K562 (cell line): ENCODE measurements at regions not wholly inside any gene's neighbourhood (a gene's known extent, or its start where the extent isn't known, plus 50 kb on each side); places are given as distances from the start of the nearest gene placed in this dataset.

ENCODE experiments used
- ARHGAP35 ChIP-seq: fragments of 450-650 bp; IDR thresholded peaks from 2 replicates; pipeline ENCODE4 v1.6.1; 2018; ENCODE audit not compliant: partially characterized antibody
- BRD4 ChIP-seq: fragments of 200-600 bp; sonication (generic); IDR thresholded peaks from 2 replicates; pipeline ENCODE4 v1.6.1; 2017; ENCODE audit warnings: inconsistent platforms
- DMBX1 ChIP-seq: fragments of 250-450 bp; sonication (Bioruptor Pico); IDR thresholded peaks from 2 replicates; pipeline ENCODE4 v1.8.0; 2022; ENCODE audit warnings: inconsistent platforms, mild to moderate bottlenecking, moderate library complexity, borderline replicate concordance
- KAT8 ChIP-seq: fragments of 450-650 bp; IDR thresholded peaks from 2 replicates; pipeline ENCODE4 v1.6.1; 2016; ENCODE audit warnings: low read depth, mild to moderate bottlenecking
- MTF1 ChIP-seq: fragments of 250-450 bp; sonication (Bioruptor Pico); IDR thresholded peaks from 2 replicates; pipeline ENCODE4 v1.9.0; 2021; ENCODE audit warnings: moderate library complexity, mild to moderate bottlenecking, inconsistent platforms, borderline replicate concordance
- PML ChIP-seq: IDR thresholded peaks from 2 replicates; pipeline ENCODE4 v1.6.1; 2012; ENCODE audit warnings: low read length, inconsistent platforms
- RB1 ChIP-seq: fragments of 450-650 bp; IDR thresholded peaks from 2 replicates; pipeline ENCODE4 v1.6.1; 2017; ENCODE audit warnings: low read depth, mild to moderate bottlenecking
- SMARCA4 ChIP-seq: fragments of 450-650 bp; IDR thresholded peaks from 2 replicates; pipeline ENCODE4 v1.6.1; 2016
- SMARCC2 ChIP-seq: fragments of 450-650 bp; IDR thresholded peaks from 2 replicates; pipeline ENCODE4 v1.6.1; 2017; ENCODE audit warnings: antibody characterized with exemption, moderate library complexity, mild to moderate bottlenecking, low read depth
- YBX1 ChIP-seq: fragments of 450-650 bp; IDR thresholded peaks from 2 replicates; pipeline ENCODE4 v1.7.1; 2016; ENCODE audit warnings: mild to moderate bottlenecking
- ZBTB7A ChIP-seq: IDR thresholded peaks from 2 replicates; pipeline ENCODE4 v1.6.1; 2011; ENCODE audit warnings: low read depth, mild to moderate bottlenecking, low read length, moderate library complexity, borderline replicate concordance; ENCODE audit not compliant: control insufficient read depth
- ZNF146 ChIP-seq: IDR thresholded peaks from one replicate; pipeline ENCODE4 v1.6.1; 2018; ENCODE audit warnings: missing compliant biosample characterization; ENCODE audit not compliant: unreplicated experiment
- ZNF561 ChIP-seq: fragments of 450-650 bp; formaldehyde crosslinking; conservative IDR thresholded peaks from 2 replicates; pipeline ENCODE4 v1.4.0; 2020; ENCODE audit warnings: mild to moderate bottlenecking, moderate library complexity
- ZNF584 ChIP-seq: fragments of 200-800 bp; sonication (Bioruptor generic); IDR thresholded peaks from 2 replicates; pipeline ENCODE4 v1.6.1; 2016; ENCODE audit warnings: low read depth, mild to moderate bottlenecking, missing genetic modification characterization, missing compliant biosample characterization
- TF ChIP-seq, protein P1 (sequence below): fragments of 450-650 bp; IDR thresholded peaks from 2 replicates; pipeline ENCODE4 v1.6.1; 2016; ENCODE audit warnings: mild to moderate bottlenecking
- TF ChIP-seq, protein P2 (sequence below): fragments of 250-450 bp; sonication (Bioruptor Pico); IDR thresholded peaks from 2 replicates; pipeline ENCODE4 v1.8.0; 2022; ENCODE audit warnings: moderate library complexity, mild to moderate bottlenecking, inconsistent platforms
- TF ChIP-seq, protein P3 (sequence below), 2 experiments: fragments of 450-650 bp; IDR thresholded peaks; 2 replicates each; pipeline ENCODE4 v1.6.1; 2018; ENCODE audit warnings: mild to moderate bottlenecking in 2 of 2, low read depth in 1 of 2; ENCODE audit not compliant: partially characterized antibody in 2 of 2
- TF ChIP-seq, protein P4 (sequence below), 2 experiments: fragments of 250-450 bp in 1 of 2; fragments of 450-650 bp in 1 of 2; sonication (Bioruptor Pico) in 1 of 2; IDR thresholded peaks; 2 replicates each; pipeline versions ENCODE4 v1.6.1 to v1.8.0; 2016 to 2021; ENCODE audit warnings: mild to moderate bottlenecking in 2 of 2, moderate library complexity in 2 of 2, missing compliant biosample characterization in 1 of 2, missing genetic modification characterization in 1 of 2
- TF ChIP-seq, protein P5 (sequence below): fragments of 250-450 bp; sonication (Bioruptor Pico); IDR thresholded peaks from 2 replicates; pipeline ENCODE4 v1.9.0; 2021; ENCODE audit warnings: mild to moderate bottlenecking

DNA sequence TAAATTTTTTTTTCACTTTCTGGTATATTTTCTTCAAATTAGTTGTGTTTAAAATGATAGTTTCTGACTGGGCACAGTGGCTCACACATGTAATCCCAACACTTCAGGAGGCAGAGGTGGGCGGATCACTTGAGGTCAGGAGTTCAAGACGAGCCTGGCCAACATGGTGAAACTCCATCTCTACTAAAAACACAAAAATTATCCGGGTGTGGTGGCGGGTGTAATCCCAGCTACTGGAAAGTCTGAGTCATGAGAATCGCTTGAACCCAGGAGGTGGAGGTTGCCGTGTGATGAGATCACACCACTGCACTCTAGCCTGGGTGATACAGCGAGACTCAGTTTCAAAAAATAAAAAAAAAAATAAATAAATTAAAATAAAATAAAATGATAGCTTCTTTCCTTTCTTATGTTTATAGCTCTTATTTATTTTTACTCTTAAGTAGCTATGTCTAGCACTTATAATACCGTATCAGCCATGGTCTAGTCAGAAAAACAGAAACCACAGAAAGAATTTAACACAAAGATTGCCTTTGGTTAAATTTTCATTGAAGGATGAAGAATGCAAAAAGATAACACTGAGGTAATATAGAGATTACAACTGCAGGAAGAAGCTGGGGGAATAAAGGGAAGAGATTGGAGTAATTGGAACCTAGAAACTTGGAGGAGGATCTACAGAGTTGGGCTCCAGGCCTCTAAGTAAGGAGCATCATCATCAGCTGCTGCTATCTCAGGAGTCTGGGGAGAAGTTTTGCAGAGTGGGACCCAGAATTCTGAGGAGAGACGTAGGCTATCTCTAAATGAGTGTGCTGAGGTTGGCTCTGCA lies 54.7 kb upstream of the MBOAT2 start (continued):
- TF ChIP-seq, protein P1, sequence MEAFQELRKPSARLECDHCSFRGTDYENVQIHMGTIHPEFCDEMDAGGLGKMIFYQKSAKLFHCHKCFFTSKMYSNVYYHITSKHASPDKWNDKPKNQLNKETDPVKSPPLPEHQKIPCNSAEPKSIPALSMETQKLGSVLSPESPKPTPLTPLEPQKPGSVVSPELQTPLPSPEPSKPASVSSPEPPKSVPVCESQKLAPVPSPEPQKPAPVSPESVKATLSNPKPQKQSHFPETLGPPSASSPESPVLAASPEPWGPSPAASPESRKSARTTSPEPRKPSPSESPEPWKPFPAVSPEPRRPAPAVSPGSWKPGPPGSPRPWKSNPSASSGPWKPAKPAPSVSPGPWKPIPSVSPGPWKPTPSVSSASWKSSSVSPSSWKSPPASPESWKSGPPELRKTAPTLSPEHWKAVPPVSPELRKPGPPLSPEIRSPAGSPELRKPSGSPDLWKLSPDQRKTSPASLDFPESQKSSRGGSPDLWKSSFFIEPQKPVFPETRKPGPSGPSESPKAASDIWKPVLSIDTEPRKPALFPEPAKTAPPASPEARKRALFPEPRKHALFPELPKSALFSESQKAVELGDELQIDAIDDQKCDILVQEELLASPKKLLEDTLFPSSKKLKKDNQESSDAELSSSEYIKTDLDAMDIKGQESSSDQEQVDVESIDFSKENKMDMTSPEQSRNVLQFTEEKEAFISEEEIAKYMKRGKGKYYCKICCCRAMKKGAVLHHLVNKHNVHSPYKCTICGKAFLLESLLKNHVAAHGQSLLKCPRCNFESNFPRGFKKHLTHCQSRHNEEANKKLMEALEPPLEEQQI, result peak; percentile 40; the same call in 1 of the 2 replicates
- TF ChIP-seq ZNF561 (CRISPR knock-in tag) (no peak), MTF1 (CRISPR knock-in tag) (no peak), BRD4 (no peak), KAT8 (no peak), ZNF584 (CRISPR knock-in tag) (no peak), ARHGAP35 (no peak), RB1 (no peak), SMARCC2 (peak; percentile 79; the same call in 1 of the 2 replicates), DMBX1 (CRISPR knock-in tag) (no peak), PML (no peak), SMARCA4 (peak; percentile 84), ZBTB7A (no peak), YBX1 (no peak), ZNF146 (CRISPR knock-in tag) (no peak)
- TF ChIP-seq, protein P2, sequence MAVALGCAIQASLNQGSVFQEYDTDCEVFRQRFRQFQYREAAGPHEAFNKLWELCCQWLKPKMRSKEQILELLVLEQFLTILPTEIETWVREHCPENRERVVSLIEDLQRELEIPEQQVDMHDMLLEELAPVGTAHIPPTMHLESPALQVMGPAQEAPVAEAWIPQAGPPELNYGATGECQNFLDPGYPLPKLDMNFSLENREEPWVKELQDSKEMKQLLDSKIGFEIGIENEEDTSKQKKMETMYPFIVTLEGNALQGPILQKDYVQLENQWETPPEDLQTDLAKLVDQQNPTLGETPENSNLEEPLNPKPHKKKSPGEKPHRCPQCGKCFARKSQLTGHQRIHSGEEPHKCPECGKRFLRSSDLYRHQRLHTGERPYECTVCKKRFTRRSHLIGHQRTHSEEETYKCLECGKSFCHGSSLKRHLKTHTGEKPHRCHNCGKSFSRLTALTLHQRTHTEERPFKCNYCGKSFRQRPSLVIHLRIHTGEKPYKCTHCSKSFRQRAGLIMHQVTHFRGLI (CRISPR knock-in tag), result no peak
- TF ChIP-seq, protein P3, sequence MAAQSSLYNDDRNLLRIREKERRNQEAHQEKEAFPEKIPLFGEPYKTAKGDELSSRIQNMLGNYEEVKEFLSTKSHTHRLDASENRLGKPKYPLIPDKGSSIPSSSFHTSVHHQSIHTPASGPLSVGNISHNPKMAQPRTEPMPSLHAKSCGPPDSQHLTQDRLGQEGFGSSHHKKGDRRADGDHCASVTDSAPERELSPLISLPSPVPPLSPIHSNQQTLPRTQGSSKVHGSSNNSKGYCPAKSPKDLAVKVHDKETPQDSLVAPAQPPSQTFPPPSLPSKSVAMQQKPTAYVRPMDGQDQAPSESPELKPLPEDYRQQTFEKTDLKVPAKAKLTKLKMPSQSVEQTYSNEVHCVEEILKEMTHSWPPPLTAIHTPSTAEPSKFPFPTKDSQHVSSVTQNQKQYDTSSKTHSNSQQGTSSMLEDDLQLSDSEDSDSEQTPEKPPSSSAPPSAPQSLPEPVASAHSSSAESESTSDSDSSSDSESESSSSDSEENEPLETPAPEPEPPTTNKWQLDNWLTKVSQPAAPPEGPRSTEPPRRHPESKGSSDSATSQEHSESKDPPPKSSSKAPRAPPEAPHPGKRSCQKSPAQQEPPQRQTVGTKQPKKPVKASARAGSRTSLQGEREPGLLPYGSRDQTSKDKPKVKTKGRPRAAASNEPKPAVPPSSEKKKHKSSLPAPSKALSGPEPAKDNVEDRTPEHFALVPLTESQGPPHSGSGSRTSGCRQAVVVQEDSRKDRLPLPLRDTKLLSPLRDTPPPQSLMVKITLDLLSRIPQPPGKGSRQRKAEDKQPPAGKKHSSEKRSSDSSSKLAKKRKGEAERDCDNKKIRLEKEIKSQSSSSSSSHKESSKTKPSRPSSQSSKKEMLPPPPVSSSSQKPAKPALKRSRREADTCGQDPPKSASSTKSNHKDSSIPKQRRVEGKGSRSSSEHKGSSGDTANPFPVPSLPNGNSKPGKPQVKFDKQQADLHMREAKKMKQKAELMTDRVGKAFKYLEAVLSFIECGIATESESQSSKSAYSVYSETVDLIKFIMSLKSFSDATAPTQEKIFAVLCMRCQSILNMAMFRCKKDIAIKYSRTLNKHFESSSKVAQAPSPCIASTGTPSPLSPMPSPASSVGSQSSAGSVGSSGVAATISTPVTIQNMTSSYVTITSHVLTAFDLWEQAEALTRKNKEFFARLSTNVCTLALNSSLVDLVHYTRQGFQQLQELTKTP (IDR thresholded peaks at IDR 0.05; ENCODE audit: low read depth in 1 of 2, partially characterized antibody in 2 of 2), result no peak
- TF ChIP-seq, protein P4, sequence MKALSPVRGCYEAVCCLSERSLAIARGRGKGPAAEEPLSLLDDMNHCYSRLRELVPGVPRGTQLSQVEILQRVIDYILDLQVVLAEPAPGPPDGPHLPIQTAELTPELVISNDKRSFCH (CRISPR knock-in tag; IDR thresholded peaks at IDR 0.05), result no peak
- TF ChIP-seq, protein P4 (tag; IDR thresholded peaks at IDR 0.05), result no peak
- TF ChIP-seq, protein P5, sequence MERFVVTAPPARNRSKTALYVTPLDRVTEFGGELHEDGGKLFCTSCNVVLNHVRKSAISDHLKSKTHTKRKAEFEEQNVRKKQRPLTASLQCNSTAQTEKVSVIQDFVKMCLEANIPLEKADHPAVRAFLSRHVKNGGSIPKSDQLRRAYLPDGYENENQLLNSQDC, result no peak
